ENCODE measurements at regions not wholly inside any gene's neighbourhood (a gene's known extent, or its start where the extent isn't known, plus 50 kb on each side); places are given as distances from the start of the nearest gene placed in this dataset.

- DNase-seq: no peak
These were observed 92.1 kb upstream of the FAM3C start for GRCh38 chr7:121488111-121488650.

DNA sequence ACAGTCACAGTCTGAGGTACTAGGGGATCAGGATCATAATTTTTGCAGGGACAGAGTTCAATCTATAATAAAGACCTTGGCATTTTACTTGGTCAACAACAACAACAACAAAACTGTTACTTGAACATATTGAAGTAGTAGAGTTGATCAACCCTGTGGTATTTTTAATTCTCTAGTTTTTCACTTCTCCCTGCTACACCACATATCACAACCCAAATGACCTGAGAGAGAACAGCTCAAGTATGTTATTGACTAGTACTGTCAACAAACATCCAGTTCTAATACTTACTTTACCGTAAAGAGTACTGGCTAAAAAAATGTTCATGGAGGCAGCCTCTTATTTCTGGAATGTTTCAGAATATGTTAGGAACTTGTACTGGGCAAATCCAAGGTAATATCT lies 90.5 kb upstream of the FAM3C start:
- DNase-seq: no peak

DNA sequence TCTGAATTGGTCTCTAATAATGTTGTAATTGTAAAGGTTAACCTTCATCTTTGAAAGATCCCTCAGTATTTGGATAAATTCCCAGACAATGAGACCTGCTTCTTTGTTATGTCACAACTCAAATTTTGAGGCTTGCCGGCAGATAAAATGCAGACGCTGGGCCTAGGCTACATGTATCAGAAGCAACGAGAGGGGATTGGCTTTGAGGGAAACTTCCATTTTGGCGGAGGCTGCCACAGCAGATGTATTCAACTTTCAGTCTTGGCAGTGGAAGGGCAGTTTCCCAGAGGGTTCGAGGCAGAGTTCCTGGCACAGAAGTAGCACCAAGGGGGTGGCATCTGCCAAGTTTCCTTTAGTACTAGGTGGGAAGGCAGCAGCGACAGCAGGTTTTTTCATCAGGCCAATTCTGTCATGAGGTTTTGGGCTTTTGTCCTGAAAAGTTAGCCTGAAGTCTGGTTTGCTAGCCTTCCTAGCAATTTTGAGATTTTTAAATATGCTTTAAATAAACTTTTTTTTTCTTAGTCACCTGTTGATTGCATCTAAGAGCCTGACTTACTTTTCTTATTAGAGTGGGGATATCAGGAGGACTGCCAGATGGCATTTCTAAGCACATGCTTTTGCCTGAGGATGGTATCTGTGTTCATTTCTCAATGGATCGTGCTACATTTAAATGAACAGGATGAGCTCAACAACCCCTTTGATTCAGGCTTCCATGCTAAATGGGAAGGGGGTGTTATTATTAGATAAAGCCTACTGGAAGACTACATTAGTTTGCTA lies 89.5 kb upstream of the FAM3C start:
- no peak for DNase-seq

GRCh38 chr7:121484089-121484763 lies 88.1 kb upstream of the FAM3C start:
- no peak for DNase-seq

DNA sequence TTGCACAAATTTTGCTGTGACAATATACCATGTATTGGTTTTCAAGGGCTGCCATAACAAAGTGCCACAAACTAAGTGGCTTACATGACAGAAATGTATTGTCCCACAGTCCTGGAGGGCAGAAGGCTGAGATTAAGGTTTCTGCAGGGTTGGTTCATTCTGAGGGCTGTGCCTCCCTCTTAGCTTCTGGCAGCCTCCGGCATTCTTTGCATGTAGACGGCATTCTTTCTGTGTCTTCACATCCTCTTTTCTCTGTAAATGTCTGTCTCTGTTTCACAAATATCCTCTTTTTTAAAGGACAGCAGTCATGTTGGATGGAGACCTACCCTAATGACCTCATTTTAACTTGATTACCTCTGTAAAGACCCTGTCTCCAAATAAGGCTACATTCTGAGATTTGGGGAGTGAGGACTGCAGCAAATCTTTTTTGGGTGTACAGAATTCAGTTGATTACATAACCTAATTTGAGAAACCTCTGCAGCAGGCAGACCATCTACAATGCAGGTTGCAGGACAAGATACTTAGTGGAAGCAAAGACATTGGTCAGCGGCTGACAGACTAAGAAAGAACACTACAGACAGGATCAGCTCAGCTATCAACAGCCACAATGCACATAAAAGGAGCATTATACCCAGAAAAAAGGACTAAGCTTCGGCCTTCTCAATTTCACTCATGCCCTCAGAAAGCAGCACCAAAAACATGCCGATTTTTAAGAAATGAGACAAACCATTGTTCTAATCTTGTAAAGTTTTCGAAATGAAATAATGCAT lies 84.6 kb upstream of the FAM3C start:
- DNase-seq: no peak

GRCh38 chr7:121480058-121480457 lies 84.0 kb upstream of the FAM3C start:
- no peak for DNase-seq

GRCh38 chr7:121479466-121479865 lies 83.4 kb upstream of the FAM3C start:
- no peak for DNase-seq

DNA sequence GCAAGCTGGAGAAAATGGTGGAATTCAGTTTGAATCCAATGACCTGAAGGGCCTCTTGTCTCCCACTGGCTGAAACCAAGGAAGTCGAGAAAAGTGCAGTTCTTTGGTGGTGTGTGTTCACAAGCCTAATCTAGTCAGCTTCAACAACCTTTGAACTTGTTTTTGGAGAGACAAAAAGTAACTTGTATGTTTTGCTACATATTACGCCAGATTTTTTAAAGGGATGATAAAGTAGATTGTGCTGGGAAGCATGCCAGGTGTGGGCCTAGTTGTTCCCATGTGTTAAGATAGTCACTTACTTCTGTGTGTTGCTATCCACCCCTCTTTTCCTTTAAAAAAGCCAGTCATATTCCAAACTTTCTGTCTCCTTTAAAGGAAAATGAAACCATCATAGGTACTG lies 79.7 kb upstream of the FAM3C start:
- DNase-seq: no peak

DNA sequence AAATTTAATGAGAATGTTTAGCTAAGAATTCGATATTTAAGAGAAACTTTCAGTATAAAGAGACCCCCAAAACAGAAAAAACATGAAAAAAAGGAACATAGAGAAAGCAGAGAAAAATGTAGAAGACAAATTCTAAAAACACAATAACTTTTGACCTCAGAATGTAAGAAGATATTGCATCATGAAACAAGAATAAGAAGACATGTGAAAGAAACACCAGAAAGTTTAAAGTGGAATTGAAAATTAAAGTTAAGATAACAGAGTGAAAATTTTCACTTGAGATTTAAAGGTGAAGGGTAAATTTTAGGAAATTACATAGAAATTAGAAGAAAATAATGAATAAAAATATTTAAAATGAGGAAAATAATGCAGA lies 78.2 kb upstream of the FAM3C start:
- DNase-seq: no peak

GRCh38 chr7:121473645-121474300 lies 77.7 kb upstream of the FAM3C start:
- DNase-seq: no peak

DNA sequence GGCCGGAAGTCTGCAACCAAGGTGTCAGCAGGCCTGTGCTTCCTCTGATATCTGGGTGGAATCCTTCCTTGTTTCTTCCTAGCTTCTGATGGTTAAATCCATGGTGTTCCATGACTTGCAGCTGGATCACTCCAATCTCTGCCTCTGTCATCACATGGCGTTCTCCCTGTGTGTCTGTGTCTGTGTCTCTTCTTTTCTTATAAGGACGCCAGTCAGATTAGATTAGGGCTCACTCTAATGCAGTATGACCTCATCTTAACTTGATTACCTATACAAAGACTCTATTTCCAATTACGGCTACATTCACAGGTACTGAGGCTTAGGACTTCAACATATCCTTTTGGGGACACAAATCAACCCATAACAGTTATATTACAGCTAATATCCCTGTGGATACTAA lies 70.3 kb upstream of the FAM3C start:
- DNase-seq: no peak

DNA sequence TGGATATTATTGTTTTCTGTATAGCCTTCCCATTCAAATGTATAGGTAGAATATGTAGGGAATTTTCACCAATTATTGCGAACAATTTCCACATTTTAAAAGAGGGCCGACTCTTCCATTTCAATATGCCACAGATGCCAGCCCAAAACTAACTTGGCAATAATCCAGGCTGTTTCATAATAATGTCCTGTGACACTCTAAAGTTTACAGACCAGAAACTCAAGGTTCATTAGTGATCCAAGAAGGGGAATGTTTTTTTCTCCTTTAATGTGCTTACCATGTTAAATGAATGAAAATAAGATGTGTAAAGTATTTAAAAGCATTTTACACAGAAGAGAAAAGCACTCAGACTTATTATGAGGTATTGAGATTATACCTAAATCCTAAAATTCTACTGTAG lies 63.0 kb upstream of the FAM3C start:
- no peak for DNase-seq

DNA sequence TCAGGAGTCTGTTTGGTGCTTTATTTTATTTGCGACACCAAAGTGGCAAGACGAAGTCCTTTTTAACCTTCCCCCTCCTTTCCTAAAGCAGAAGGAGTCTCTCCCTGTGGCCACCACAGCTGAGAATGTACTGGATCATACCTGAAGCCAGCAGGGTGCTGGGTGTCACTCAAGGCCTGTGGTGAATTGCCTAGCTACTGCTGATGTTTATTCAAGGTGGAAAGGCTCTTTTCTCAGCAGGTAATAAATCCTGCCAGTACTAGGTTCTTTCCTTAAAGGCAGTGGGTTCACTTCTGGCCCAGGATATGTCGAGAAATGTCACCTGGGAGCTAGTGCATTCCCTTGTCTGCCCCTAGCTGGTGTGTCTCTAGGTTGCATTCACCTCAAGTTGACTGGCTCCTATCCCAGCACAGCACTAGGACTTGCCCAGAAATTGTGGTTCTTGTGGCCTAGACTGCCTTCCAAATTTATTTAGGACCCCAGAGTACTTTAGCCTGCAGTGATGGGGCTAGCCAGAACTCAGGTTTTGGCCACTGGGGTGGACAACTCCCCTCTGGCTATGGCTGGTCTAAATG lies 60.8 kb upstream of the FAM3C start:
- no peak for DNase-seq

DNA sequence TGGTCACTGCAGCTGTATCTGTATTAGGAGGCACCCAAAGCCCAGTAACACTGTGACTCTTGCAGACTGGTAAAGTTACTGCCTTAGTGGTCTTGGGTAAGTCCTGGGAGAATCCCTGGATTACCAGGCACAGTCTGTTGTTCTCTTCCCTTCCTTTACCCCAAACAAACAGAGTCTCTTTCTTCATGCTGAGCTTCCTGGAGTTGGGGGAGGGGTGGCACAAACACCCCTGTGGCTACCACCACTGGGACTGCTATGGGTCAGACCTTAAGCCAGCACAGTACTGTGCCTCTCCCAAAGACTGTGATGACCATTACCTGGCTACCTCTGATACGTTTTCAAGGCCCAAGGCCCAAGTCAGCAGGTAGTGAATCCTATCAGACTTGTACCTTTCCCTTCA lies 59.9 kb upstream of the FAM3C start:
- no peak for DNase-seq

DNA sequence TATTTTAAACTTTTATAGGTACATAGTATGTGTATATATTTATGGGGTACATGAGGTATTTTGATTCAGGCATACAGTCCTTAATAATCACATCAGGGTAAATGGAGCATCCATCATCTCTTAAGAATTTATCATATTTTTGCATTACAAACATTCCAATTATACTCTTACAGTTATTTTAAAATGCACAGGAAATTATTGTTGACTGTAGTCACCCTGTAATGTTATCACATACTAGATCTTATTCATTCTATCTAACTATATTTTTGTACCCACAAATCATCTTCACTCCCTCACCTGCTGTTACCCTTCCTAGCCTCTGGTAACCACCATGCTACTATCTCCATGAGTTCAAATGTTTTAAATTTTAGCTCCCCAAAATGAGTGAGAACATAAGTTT lies 56.3 kb upstream of the FAM3C start:
- no peak for DNase-seq

GRCh38 chr7:121451367-121452094 lies 55.4 kb upstream of the FAM3C start:
- DNase-seq: no peak

DNA sequence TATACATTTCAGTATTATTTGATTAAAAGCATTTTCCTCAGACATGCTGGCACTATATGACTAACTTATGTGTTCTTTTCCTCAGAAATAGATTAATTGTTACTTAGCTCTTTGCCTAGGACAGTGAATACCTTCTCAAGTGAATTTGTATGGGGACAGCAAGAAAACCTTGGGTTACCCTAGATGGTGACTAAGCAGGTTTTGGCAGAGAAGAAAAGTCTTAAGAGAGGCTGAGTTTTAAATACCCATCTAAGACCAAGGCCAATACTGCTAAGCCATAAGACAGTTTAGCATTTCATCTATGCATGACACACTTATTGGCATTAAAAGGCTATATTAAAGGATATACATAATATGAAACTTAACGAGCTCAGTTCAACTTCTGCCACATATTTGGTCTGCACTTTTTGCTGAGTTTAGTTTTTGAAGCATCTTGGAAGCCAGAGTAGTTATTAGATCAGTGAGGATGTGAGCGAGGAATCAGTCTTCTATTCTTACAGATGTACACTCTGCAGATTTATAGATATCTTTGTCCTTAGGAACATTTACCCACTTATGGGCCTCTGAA lies 54.6 kb upstream of the FAM3C start:
- DNase-seq: no peak

GRCh38 chr7:121449735-121450240 lies 53.7 kb upstream of the FAM3C start:
- DNase-seq: no peak

- no peak for DNase-seq
These were observed 53.2 kb upstream of the FAM3C start for GRCh38 chr7:121449329-121449728.

- DNase-seq: no peak
These were observed 52.3 kb upstream of the FAM3C start for GRCh38 chr7:121448429-121448828.

- no peak for DNase-seq
These were observed 51.8 kb upstream of the FAM3C start for GRCh38 chr7:121447911-121448300.
